Gastroesophageal sphincter (tissue), 4 donors: ENCODE measurements at regions not wholly inside any gene's neighbourhood (a gene's known extent, or its start where the extent isn't known, plus 50 kb on each side); places are given as distances from the start of the nearest gene placed in this dataset.

Source experiments
- ATAC-seq: fragments of 150-250 bp; one replicate; pipeline ENCODE4 v1.9.1; 2016; ENCODE audit warnings: mild to moderate bottlenecking, moderate library complexity
- H3K27ac ChIP-seq, 4 donors: fragments of 200-600 bp; sonication (generic) in 3 of 4; 1 replicate in 3 of 4; 2 replicates in 1 of 4; pipeline ENCODE4 v1.5.1; 2016 to 2019
- H3K27me3 ChIP-seq: fragments of 200-600 bp; sonication (generic); one replicate; pipeline ENCODE4 v1.5.1; 2019
- H3K36me3 ChIP-seq, 2 donors: fragments of 200-600 bp; sonication (generic); one replicate each; pipeline ENCODE4 v1.5.1; 2019; ENCODE audit warnings: control low read depth in 1 of 2
- H3K4me1 ChIP-seq, 3 donors: fragments of 200-600 bp; sonication (generic); 1 replicate in 2 of 3; 2 replicates in 1 of 3; pipeline ENCODE4 v1.5.1; 2016 to 2019; ENCODE audit warnings: control low read depth in 2 of 3
- H3K4me3 ChIP-seq, 2 donors: fragments of 200-600 bp; sonication (generic); one replicate each; pipeline ENCODE4 v1.5.1; 2019; ENCODE audit warnings: mild to moderate bottlenecking in 1 of 2, moderate library complexity in 1 of 2
- H3K9me3 ChIP-seq, 3 donors: fragments of 200-600 bp; sonication (generic); one replicate each; pipeline ENCODE4 v1.5.1; 2017 to 2019; ENCODE audit warnings: control low read depth in 2 of 3
- CTCF ChIP-seq, 4 experiments: fragments of 200-600 bp in 2 of 4; fragments of 450-650 bp in 2 of 4; sonication (generic) in 1 of 4; IDR thresholded peaks; one replicate each; pipeline ENCODE4 v1.5.1; 2017 to 2019; ENCODE audit warnings: antibody characterized with exemption in 4 of 4, mild to moderate bottlenecking in 2 of 4, moderate library complexity in 2 of 4
- EP300 ChIP-seq: sonication (generic); formaldehyde crosslinking; IDR thresholded peaks from one replicate; pipeline ENCODE4 v1.6.1; 2017; ENCODE audit warnings: antibody characterized with exemption, mild to moderate bottlenecking
- POLR2A ChIP-seq, 2 donors: fragments of 450-650 bp; IDR thresholded peaks; one replicate each; pipeline ENCODE4 v1.6.1; 2017; ENCODE audit warnings: antibody characterized with exemption in 2 of 2, mild to moderate bottlenecking in 2 of 2, moderate library complexity in 1 of 2
- POLR2AphosphoS5 ChIP-seq: sonication (generic); formaldehyde crosslinking; IDR thresholded peaks from one replicate; pipeline ENCODE4 v1.6.1; 2017; ENCODE audit warnings: antibody characterized with exemption
- WGBS, 2 donors: methylation state at CpG; one replicate each; pipeline ENCODE4 v1.1.5; 2018; ENCODE audit warnings: low coverage in 1 of 2; 5-methylcytosine and 5-hydroxymethylcytosine counted together

- Histone ChIP-seq H3K4me1 (no peaks in the 10 kb centered on the region), H3K36me3 (no peaks in the 10 kb centered on the region), H3K27me3 (no peaks in the 10 kb centered on the region), H3K9me3 (no peaks in the 10 kb centered on the region), H3K4me3 (no peak overlapping the region), H3K27ac (no peak overlapping the region)
- no peak for ATAC-seq
- TF ChIP-seq EP300 (no peak), POLR2AphosphoS5 (no peak), POLR2A (IDR thresholded peaks at IDR 0.05) (no peak), CTCF (IDR thresholded peaks at IDR 0.05) (no peak)
- WGBS, 2 donors = 86 to 100% methylated on average over 1 of the region's 1 CpG
Measured at GRCh38 chr7:113175525-113176104, 57.3 kb upstream of the SMIM30 start.

GRCh38 chr7:113172726-113173125 is 54.4 kb upstream of the SMIM30 start:
- H3K27me3 ChIP-seq = no peaks in the 10 kb centered on the region
- no peaks in the 10 kb centered on the region for H3K9me3 ChIP-seq
- WGBS, 2 donors = 76 to 86% methylated on average over 2 to 3 of the region's 11 CpGs
- no peak for ATAC-seq
- no peak overlapping the region for H3K4me3 ChIP-seq
- H3K27ac ChIP-seq = no peak overlapping the region
- TF ChIP-seq EP300 = no peak
- no peak for TF ChIP-seq POLR2AphosphoS5
- TF ChIP-seq POLR2A (IDR thresholded peaks at IDR 0.05) = no peak
- no peak for TF ChIP-seq CTCF (IDR thresholded peaks at IDR 0.05)
- H3K4me1 ChIP-seq = no peaks in the 10 kb centered on the region
- no peaks in the 10 kb centered on the region for H3K36me3 ChIP-seq

GRCh38 chr7:113170591-113170990 is 52.2 kb upstream of the SMIM30 start:
- Histone ChIP-seq H3K27me3 (no peaks in the 10 kb centered on the region), H3K4me1 (no peaks in the 10 kb centered on the region), H3K36me3 (no peaks in the 10 kb centered on the region), H3K27ac (no peak overlapping the region), H3K4me3 (no peak overlapping the region), H3K9me3 (no peaks in the 10 kb centered on the region)
- TF ChIP-seq POLR2A (IDR thresholded peaks at IDR 0.05) (no peak), POLR2AphosphoS5 (no peak), EP300 (no peak), CTCF (IDR thresholded peaks at IDR 0.05) (no peak)
- WGBS, 2 donors = 48 to 72% methylated on average over 3 of the region's 3 CpGs
- ATAC-seq = no peak
